GM19468 (cell line): ENCODE measurements at regions not wholly inside any gene's neighbourhood (a gene's known extent, or its start where the extent isn't known, plus 50 kb on each side); places are given as distances from the start of the nearest gene placed in this dataset.

Experiments used
- ATAC-seq: cut with Tn5 transposase; IDR thresholded peaks from one replicate; pipeline ENCODE4 v1.9.1; 2021; ENCODE audit warnings: mild to moderate bottlenecking, moderate library complexity, moderate number of reproducible peaks; ENCODE audit not compliant: unreplicated experiment; ENCODE audit errors: extremely low read depth

DNA sequence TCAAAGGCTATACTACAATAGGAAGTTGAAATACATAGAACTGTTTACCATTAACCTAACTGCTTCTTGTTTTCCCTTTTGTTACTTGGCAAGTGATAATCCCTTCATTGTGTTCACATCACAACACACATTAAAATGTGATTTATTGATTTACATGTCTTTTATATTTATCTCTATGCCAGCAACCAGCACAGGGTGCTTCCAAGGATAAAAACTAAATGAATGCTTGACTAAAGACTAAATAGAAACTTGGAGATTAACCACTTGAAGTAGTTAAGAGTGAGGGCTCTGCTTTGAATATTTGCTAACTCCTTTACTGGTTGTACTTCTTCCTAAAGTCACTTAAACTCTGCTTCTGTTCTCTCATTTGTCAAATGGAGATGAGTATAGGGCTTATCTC is 1730.6 kb downstream of the EFNA5 start:
- ATAC-seq = no peak

DNA sequence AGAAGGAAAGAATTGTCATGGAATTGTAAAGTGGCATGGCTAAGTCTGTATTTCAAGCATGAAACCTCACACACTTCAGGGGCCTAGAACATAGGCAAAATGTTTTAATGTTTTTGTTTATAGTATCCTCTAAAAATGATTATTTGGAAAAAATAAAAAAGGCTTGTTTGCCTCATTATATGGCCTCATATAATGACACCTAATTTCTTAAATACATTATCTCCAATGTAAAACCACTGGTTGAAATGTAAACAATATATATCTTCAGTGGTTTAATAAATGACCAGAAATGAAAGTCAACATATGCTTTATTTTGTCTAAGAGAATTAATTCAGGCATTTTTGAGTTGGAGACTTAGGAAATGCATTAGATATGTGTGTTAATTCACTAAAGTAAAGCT is 1736.6 kb downstream of the EFNA5 start:
- no peak for ATAC-seq

DNA sequence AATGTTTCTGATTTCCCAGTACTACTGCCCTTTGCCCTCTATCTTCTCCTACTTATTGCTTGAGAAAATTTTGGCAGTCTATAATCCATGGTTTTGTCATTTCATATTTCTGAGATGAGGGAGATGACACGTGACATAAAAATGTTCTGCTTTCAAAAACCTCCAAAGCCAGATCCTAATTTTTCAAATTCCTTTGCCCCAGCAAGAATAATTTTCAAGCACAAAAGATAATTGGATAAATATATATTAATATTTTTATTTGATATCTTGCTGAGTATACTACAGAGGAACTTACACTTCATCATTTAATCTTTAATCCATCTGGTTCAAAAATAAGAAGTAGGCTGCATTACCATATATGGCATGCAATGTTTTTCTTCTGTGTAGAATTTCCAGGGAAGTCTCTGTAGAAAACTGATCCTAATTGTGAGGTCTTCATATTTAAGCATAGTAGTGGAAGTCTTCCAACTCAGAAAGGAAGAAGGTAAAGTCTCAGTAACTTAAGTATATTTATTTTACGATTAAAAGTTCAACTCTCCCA is 1738.8 kb downstream of the EFNA5 start:
- no peak for ATAC-seq

- no peak for ATAC-seq
Measured at GRCh38 chr5:105929858-105930257, 1740.9 kb downstream of the EFNA5 start.

GRCh38 chr5:105924366-105924765 is 1746.4 kb downstream of the EFNA5 start:
- no peak for ATAC-seq

GRCh38 chr5:105922574-105922973 is 1748.2 kb downstream of the EFNA5 start:
- no peak for ATAC-seq

DNA sequence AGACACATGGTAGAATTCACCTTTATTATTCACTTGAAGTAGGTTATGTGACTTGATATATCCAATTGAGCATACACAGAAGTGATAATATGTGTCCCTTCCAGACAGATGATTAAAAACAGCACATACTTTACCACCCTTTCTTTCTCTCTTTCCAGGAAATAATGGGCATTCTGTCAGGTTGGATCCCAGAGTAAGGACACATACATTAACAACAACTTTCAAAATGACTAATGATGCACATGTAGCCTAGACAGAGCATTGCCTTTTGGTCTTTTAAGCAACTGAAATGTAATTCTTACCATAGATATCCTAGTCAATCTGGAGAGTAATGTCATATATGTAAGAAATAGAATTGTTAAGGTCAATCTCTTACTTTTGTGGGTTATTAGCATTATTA is 1748.7 kb downstream of the EFNA5 start:
- no peak for ATAC-seq

- ATAC-seq = no peak
Measured at GRCh38 chr5:105917189-105917588, 1753.5 kb downstream of the EFNA5 start.

DNA sequence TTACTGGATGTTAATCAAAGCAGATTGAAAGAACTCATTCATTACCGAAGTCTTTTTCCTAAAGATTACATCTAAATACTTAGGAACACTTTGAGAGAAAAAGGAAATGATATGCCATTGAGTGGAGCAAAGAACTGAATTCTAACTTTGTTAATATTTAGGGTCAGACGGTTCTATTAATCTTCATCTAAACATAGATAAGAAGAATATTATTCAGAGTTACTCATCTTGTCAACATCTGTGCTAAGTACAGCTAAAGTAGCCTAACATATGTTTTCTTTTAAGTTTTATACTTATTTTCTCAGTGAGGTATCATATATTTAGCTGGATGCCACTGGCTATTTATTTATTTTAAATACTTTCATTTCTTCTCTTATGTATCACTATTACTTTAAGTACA is 1763.7 kb downstream of the EFNA5 start:
- ATAC-seq = no peak

DNA sequence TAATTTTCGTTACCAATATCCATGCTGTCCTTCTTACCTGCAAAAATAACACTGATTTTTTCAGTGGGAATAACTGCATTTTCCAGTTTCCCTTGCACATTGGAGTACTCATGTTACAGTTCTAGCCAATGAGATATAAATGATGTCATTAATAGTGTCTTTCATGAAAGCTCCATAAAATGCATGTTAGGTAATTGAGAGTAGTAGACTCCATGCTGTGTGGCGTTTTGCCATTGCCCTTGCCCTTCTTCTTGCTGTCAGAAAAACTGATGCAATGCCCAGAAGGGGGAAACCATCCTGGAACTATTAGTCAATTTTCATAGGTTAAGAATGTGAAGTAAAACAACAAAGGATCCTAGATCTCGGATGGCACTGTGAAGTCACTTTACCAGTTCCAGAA is 1765.3 kb downstream of the EFNA5 start:
- ATAC-seq = no peak

GRCh38 chr5:105903069-105903468 is 1767.7 kb downstream of the EFNA5 start:
- ATAC-seq = no peak

- ATAC-seq = no peak
Measured at GRCh38 chr5:105899726-105900125, 1771.0 kb downstream of the EFNA5 start.

GRCh38 chr5:105898183-105898582 is 1772.6 kb downstream of the EFNA5 start:
- ATAC-seq = no peak

- no peak for ATAC-seq
Measured at GRCh38 chr5:105885266-105885665, 1785.5 kb downstream of the EFNA5 start.

DNA sequence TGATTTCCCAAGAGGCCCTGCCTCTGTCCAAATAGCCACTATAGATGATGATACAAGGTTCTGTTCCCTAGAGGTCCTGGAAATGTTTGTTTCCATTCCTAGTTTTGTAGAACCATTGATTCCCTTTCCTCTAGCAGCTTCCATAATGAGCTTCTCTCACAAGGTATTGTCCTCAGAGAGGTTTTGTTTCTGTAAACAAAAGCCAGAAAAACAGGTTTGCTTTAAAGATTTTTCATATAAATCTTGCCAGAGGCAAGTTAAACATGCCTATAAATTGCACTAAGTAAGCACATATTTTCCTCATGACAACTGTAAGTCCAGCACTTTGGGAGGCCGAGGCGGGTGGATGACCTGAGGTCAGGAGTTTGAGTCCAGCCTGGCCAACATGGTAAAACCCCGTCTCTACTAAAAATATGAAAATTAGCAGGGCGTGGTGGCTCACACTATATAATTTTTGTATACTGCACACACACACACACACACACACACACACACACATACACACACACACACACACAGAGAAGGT is 1787.7 kb downstream of the EFNA5 start:
- ATAC-seq = no peak

- no peak for ATAC-seq
Measured at GRCh38 chr5:105878402-105878801, 1792.3 kb downstream of the EFNA5 start.

DNA sequence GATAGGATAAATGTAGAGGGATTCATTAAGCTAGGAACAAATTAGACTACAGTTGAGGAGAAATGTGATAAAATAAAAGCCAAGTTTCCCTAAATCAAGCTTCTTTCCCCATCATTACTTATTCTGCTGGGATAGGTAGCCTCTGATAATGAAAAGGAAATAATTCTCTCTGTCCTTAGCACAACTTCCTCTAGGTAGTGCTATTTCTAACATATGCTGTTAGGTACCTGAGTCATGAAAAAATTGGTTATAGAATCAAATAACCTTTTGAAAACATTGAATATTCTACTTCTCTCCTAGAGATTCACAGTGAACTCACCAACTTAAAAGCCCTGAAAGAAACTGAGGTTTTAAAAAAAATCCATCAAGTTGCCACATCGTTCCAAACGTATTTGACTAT is 1793.1 kb downstream of the EFNA5 start:
- ATAC-seq = no peak

DNA sequence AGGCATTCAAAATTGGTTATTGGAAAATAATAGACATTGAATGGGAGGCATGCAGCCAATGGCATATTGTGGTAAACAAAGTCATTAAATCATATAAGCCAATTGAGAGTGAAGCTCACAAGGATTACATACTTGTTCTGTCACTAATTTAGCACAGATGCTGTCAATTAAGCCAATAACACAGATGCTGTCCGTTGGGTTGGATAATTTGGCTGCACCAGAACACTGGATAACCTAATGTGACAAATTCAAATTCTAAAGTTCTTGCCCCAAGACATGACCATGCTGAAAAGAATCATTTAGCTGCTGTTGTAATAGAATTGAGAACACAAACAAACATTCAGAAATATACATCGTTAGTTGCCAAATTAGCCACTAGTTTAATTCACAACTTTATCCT is 1796.4 kb downstream of the EFNA5 start:
- ATAC-seq = no peak

GRCh38 chr5:105872569-105873270 is 1798.0 kb downstream of the EFNA5 start:
- ATAC-seq = no peak

DNA sequence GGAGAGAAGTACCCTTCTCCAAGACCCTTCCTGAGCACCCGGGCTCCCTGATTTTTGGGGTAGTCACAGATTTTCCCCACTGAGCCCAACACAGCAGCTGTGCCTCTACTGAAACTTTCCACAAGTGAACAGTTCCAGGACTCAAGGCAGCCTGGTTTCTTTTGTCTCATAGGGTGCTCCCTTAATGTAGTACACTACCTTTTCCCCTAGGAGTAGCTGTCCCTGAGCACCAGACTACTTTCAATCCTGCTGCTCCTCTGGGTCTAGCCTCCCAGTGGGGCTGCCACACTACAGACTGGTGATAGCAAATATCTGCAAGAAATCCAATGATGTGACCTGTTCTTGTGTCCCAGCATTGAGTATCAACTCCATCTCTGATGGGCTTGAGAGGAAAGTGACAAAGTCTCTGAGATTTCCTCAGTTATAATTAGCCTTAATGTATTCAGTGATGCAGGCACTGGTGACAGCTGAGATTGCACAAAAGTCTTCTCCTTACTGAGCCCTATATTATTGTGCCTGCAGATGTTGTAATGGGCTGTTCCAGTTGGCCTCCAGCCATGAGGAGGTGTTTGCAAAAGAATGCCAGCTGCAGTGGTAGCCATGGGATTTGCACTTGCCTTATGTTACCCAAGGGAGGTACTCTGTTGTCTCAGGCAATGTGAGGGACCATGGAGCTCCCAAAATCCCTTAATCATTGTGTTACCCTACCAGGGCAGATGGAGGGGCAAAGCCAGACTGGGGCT is 1802.5 kb downstream of the EFNA5 start:
- no peak for ATAC-seq

DNA sequence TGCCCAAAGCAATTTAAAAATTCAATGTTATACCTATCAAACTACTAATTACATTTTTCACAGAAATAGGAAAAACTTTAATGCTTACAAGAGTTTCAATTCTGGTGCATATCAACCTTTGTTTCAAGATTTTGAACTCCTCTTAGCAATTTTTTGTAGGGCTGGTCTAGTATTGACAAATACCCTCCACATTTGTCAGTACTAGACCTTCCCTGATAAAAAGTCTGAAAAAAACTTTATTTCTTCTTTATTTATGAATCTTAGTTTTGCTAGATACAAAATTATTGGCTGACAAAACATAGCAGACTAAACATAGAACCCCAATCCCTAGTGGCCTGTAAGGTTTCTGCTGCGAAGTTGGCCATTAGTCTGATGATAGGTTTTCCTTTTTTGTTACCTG is 1804.9 kb downstream of the EFNA5 start:
- no peak for ATAC-seq
